ENCODE measurements at regions not wholly inside any gene's neighbourhood (a gene's known extent, or its start where the extent isn't known, plus 50 kb on each side); places are given as distances from the start of the nearest gene placed in this dataset.
"Not testable (repeated sequence)": the region's sequence is repeated elsewhere in the genome, so short reads cannot be mapped to it uniquely, and the experiment has no call there.

- DNase-seq (ENCODE audit: low read depth), result no peak
Measured at GRCh38 chr5:7220156-7220555, 175.8 kb upstream of the ADCY2 start.

GRCh38 chr5:7221041-7221440, 174.9 kb upstream of the ADCY2 start:
- DNase-seq (ENCODE audit: low read depth), result no peak

- no peak for DNase-seq (ENCODE audit: low read depth)
Measured at GRCh38 chr5:7225826-7226225, 170.1 kb upstream of the ADCY2 start.

- no peak for DNase-seq (ENCODE audit: low read depth)
Measured at GRCh38 chr5:7242118-7242710, 153.7 kb upstream of the ADCY2 start.

- DNase-seq (ENCODE audit: low read depth), result no peak
Measured at GRCh38 chr5:7244208-7244607, 151.7 kb upstream of the ADCY2 start.

GRCh38 chr5:7245121-7245651, 150.8 kb upstream of the ADCY2 start:
- DNase-seq (ENCODE audit: low read depth), result no peak

GRCh38 chr5:7246287-7246686, 149.7 kb upstream of the ADCY2 start:
- DNase-seq (ENCODE audit: low read depth), result no peak

- no peak for DNase-seq (ENCODE audit: low read depth)
Measured at GRCh38 chr5:7250004-7250403, 145.9 kb upstream of the ADCY2 start.

- no peak for DNase-seq (ENCODE audit: low read depth)
Measured at GRCh38 chr5:7250611-7251010, 145.3 kb upstream of the ADCY2 start.

GRCh38 chr5:7251132-7251531, 144.8 kb upstream of the ADCY2 start:
- DNase-seq (ENCODE audit: low read depth), result no peak

GRCh38 chr5:7261049-7261448, 134.9 kb upstream of the ADCY2 start:
- DNase-seq (ENCODE audit: low read depth), result no peak

GRCh38 chr5:7261900-7262299, 134.0 kb upstream of the ADCY2 start:
- DNase-seq (ENCODE audit: low read depth), result no peak

- not testable (repeated sequence) for DNase-seq (ENCODE audit: low read depth)
Measured at GRCh38 chr5:7263398-7264015, 132.4 kb upstream of the ADCY2 start.

- DNase-seq (ENCODE audit: low read depth), result not testable (repeated sequence)
Measured at GRCh38 chr5:7265776-7266175, 130.2 kb upstream of the ADCY2 start.

- not testable (repeated sequence) for DNase-seq (ENCODE audit: low read depth)
Measured at GRCh38 chr5:7268722-7269121, 127.2 kb upstream of the ADCY2 start.

GRCh38 chr5:7269591-7270274, 126.2 kb upstream of the ADCY2 start:
- DNase-seq (ENCODE audit: low read depth), result no peak

GRCh38 chr5:7271435-7272084, 124.4 kb upstream of the ADCY2 start:
- no peak for DNase-seq (ENCODE audit: low read depth)

GRCh38 chr5:7272408-7272965, 123.5 kb upstream of the ADCY2 start:
- DNase-seq (ENCODE audit: low read depth), result no peak

- DNase-seq (ENCODE audit: low read depth), result no peak
Measured at GRCh38 chr5:7274203-7274602, 121.7 kb upstream of the ADCY2 start.

- DNase-seq (ENCODE audit: low read depth), result not testable (repeated sequence)
Measured at GRCh38 chr5:7289634-7290033, 106.3 kb upstream of the ADCY2 start.

- DNase-seq (ENCODE audit: low read depth), result not testable (repeated sequence)
Measured at GRCh38 chr5:7297821-7298220, 98.1 kb upstream of the ADCY2 start.

GRCh38 chr5:7299731-7300130, 96.2 kb upstream of the ADCY2 start:
- DNase-seq (ENCODE audit: low read depth), result not testable (repeated sequence)
